Right cardiac atrium (tissue), 5 donors: ENCODE measurements at regions not wholly inside any gene's neighbourhood (a gene's known extent, or its start where the extent isn't known, plus 50 kb on each side); places are given as distances from the start of the nearest gene placed in this dataset.

ENCODE experiments used
- ATAC-seq, 2 donors: fragments of 200-7000 bp; cut with Tn5 transposase; one replicate each; pipeline versions ENCODE4 v1.8.0 to v1.9.1; 2020; ENCODE audit warnings: moderate library complexity in 2 of 2, mild to moderate bottlenecking in 1 of 2
- DNase-seq, 3 donors: peaks; one replicate each; pipeline ENCODE4 v3.0.0-alpha.2; 2020
- H3K27ac ChIP-seq: one replicate; pipeline ENCODE4 v1.5.1; 2013; ENCODE audit warnings: mild to moderate bottlenecking, low read length, control low read depth, moderate library complexity
- H3K27me3 ChIP-seq: one replicate; pipeline ENCODE4 v1.6.1; 2013; ENCODE audit not compliant: control insufficient read depth, insufficient read depth
- H3K4me1 ChIP-seq: one replicate; pipeline ENCODE4 v1.6.1; 2013; ENCODE audit warnings: low read length; ENCODE audit not compliant: control insufficient read depth, insufficient read depth
- H3K4me3 ChIP-seq: one replicate; pipeline ENCODE4 v1.5.1; 2013; ENCODE audit warnings: low read length, control low read depth
- H3K9me3 ChIP-seq: one replicate; pipeline ENCODE4 v1.6.1; 2013; ENCODE audit warnings: low read length; ENCODE audit not compliant: control insufficient read depth
- WGBS: extraction: QIAGEN DNeasy Blood & Tissue Kit; methylation state at CpG from one replicate; pipeline ENCODE4 v1.1.7; 2013; 5-methylcytosine and 5-hydroxymethylcytosine counted together
- intact Hi-C, 4 donors: fragments of 100-400 bp; cut with DNase I; formaldehyde crosslinking; loops; one replicate each; pipeline versions ENCODE4 v1.11.0 to v1.14.0; 2022 to 2023
- donor health status: healthy with polysubstance abuse.
- donor health status: DM: no; HTN: yes; CAD: no.
- donor health status: DM: no; HTN: no; CAD: no.
- donor health status: DM: no; HTN: yes; CAD: no; lungs with severe emphysema.
- donor health status: DM: yes; HTN: yes; CAD: no.

GRCh38 chr18:78073275-78073674, 823.6 kb downstream of the GALR1 start:
- H3K27ac ChIP-seq = no peak overlapping the region
- intact Hi-C loops = no loop called here
- DNase-seq (no peak), ATAC-seq (no peak)
- H3K9me3 ChIP-seq = no peaks in the 10 kb centered on the region
- no peaks in the 10 kb centered on the region for H3K4me1 ChIP-seq
- no peaks in the 10 kb centered on the region for H3K27me3 ChIP-seq
- WGBS = 47% methylated on average over 5 of the region's 5 CpGs
- H3K4me3 ChIP-seq = no peak overlapping the region

GRCh38 chr18:78074400-78075020, 824.9 kb downstream of the GALR1 start:
- H3K4me1 ChIP-seq = no peaks in the 10 kb centered on the region
- 50% methylated on average over 12 of the region's 12 CpGs for WGBS
- no peak for ATAC-seq
- no peak for DNase-seq
- H3K27me3 ChIP-seq = no peaks in the 10 kb centered on the region
- intact Hi-C loops = no loop called here
- no peak overlapping the region for H3K27ac ChIP-seq
- no peak overlapping the region for H3K4me3 ChIP-seq
- no peaks in the 10 kb centered on the region for H3K9me3 ChIP-seq

- WGBS = 95% methylated on average over 13 of the region's 13 CpGs
- ATAC-seq = no peak
- intact Hi-C loops = no loop called here
Observed at GRCh38 chr18:78080081-78080480, 830.4 kb downstream of the GALR1 start.

GRCh38 chr18:78080761-78081160, 831.1 kb downstream of the GALR1 start:
- Histone ChIP-seq H3K9me3 (no peaks in the 10 kb centered on the region), H3K27me3 (no peaks in the 10 kb centered on the region), H3K4me3 (no peak overlapping the region), H3K27ac (no peak overlapping the region), H3K4me1 (no peaks in the 10 kb centered on the region)
- 97% methylated on average over 5 of the region's 5 CpGs for WGBS
- intact Hi-C loops = no loop called here
- ATAC-seq = no peak
- no peak for DNase-seq

More at GRCh38 chr18:78080081-78080480, 830.4 kb downstream of the GALR1 start:
- no peaks in the 10 kb centered on the region for H3K4me1 ChIP-seq
- no peak for DNase-seq
- no peak overlapping the region for H3K27ac ChIP-seq
- no peak overlapping the region for H3K4me3 ChIP-seq
- H3K9me3 ChIP-seq = no peaks in the 10 kb centered on the region
- H3K27me3 ChIP-seq = no peaks in the 10 kb centered on the region

GRCh38 chr18:78082816-78083215, 833.2 kb downstream of the GALR1 start:
- no peak overlapping the region for H3K4me3 ChIP-seq
- intact Hi-C loops = no loop called here
- H3K4me1 ChIP-seq = no peaks in the 10 kb centered on the region
- WGBS = 70% methylated on average over 7 of the region's 7 CpGs
- peak in 1 of 2 donors; percentile 26 for ATAC-seq
- no peaks in the 10 kb centered on the region for H3K27me3 ChIP-seq
- no peak overlapping the region for H3K27ac ChIP-seq
- DNase-seq = no peak
- no peaks in the 10 kb centered on the region for H3K9me3 ChIP-seq

GRCh38 chr18:78085241-78086185, 835.9 kb downstream of the GALR1 start:
- H3K27ac ChIP-seq = no peak overlapping the region
- WGBS = 90% methylated on average over 43 of the region's 43 CpGs
- intact Hi-C loops = no loop called here
- no peak overlapping the region for H3K4me3 ChIP-seq
- DNase-seq = no peak
- no peaks in the 10 kb centered on the region for H3K4me1 ChIP-seq
- ATAC-seq = no peak
- H3K27me3 ChIP-seq = no peaks in the 10 kb centered on the region
- no peaks in the 10 kb centered on the region for H3K9me3 ChIP-seq

- ATAC-seq = no peak
- intact Hi-C loops = no loop called here
- 91% methylated on average over 10 of the region's 10 CpGs for WGBS
- H3K27me3 ChIP-seq = no peaks in the 10 kb centered on the region
- no peaks in the 10 kb centered on the region for H3K9me3 ChIP-seq
- no peak for DNase-seq
- H3K4me1 ChIP-seq = no peaks in the 10 kb centered on the region
- no peak overlapping the region for H3K27ac ChIP-seq
- H3K4me3 ChIP-seq = no peak overlapping the region
Observed at GRCh38 chr18:78086931-78087330, 837.3 kb downstream of the GALR1 start.

- ATAC-seq (peak in 1 of 2 donors; percentile 41), DNase-seq (no peak)
- intact Hi-C loops = no loop called here
- Histone ChIP-seq H3K4me1 (no peaks in the 10 kb centered on the region), H3K27me3 (no peaks in the 10 kb centered on the region), H3K9me3 (no peaks in the 10 kb centered on the region), H3K27ac (no peak overlapping the region), H3K4me3 (no peak overlapping the region)
- WGBS = 90% methylated on average over 2 of the region's 2 CpGs
Observed at GRCh38 chr18:78087338-78087737, 837.7 kb downstream of the GALR1 start.

- DNase-seq (no peak), ATAC-seq (no peak)
- Histone ChIP-seq H3K4me1 (no peaks in the 10 kb centered on the region), H3K4me3 (no peak overlapping the region), H3K27ac (no peak overlapping the region), H3K27me3 (no peaks in the 10 kb centered on the region), H3K9me3 (no peaks in the 10 kb centered on the region)
- 85% methylated on average over 11 of the region's 11 CpGs for WGBS
- intact Hi-C loops = no loop called here
Observed at GRCh38 chr18:78090584-78090983, 840.9 kb downstream of the GALR1 start.

- no peaks in the 10 kb centered on the region for H3K9me3 ChIP-seq
- no peak overlapping the region for H3K27ac ChIP-seq
- no peak overlapping the region for H3K4me3 ChIP-seq
- DNase-seq = no peak
- H3K27me3 ChIP-seq = no peaks in the 10 kb centered on the region
- H3K4me1 ChIP-seq = no peaks in the 10 kb centered on the region
- WGBS = 82% methylated on average over 2 of the region's 2 CpGs
- no peak for ATAC-seq
- intact Hi-C loops = no loop called here
Observed at GRCh38 chr18:78092901-78093300, 843.3 kb downstream of the GALR1 start.

- no peaks in the 10 kb centered on the region for H3K9me3 ChIP-seq
- H3K4me3 ChIP-seq = no peak overlapping the region
- H3K4me1 ChIP-seq = no peaks in the 10 kb centered on the region
- ATAC-seq (no peak), DNase-seq (no peak)
- intact Hi-C loops = no loop called here
- H3K27me3 ChIP-seq = no peaks in the 10 kb centered on the region
- WGBS = 83% methylated on average over 15 of the region's 15 CpGs
- H3K27ac ChIP-seq = no peak overlapping the region
Observed at GRCh38 chr18:78099979-78100588, 850.4 kb downstream of the GALR1 start.
